Astrocyte of the cerebellum (primary cell): ENCODE measurements at regions not wholly inside any gene's neighbourhood (a gene's known extent, or its start where the extent isn't known, plus 50 kb on each side); places are given as distances from the start of the nearest gene placed in this dataset.
A peak's percentile ranks its signal among the peaks of the same experiment; 100 is the strongest.

Experiments
- DNase-seq: peaks from one replicate; pipeline ENCODE4 v3.0.0-alpha.2; 2011; ENCODE audit warnings: low read depth
- H3K4me3 ChIP-seq: 2 replicates; pipeline ENCODE4 v1.5.1; 2011; ENCODE audit warnings: mild to moderate bottlenecking, low read depth, low read length, moderate library complexity
- CTCF ChIP-seq: IDR thresholded peaks from 2 replicates; pipeline ENCODE4 v1.5.1; 2012; ENCODE audit warnings: low read length, low read depth, moderate library complexity, mild to moderate bottlenecking; ENCODE audit errors: missing control alignments
- in situ Hi-C: cut with HindIII; loops from 2 replicates; pipeline ENCODE4 v1.10.0; 2017; ENCODE audit warnings: low sequenced_read_pairs

- no peak for DNase-seq
- no peak for TF ChIP-seq CTCF
- in situ Hi-C loops: no loop called here
- H3K4me3 ChIP-seq: no peak overlapping the region
Observed at GRCh38 chr18:76581261-76581660, 86.2 kb upstream of the ZNF516 start.

- no peak overlapping the region for H3K4me3 ChIP-seq
- in situ Hi-C loops: no loop called here
- TF ChIP-seq CTCF: no peak
- no peak for DNase-seq
Observed at GRCh38 chr18:76580288-76580962, 85.4 kb upstream of the ZNF516 start.

- no peak for DNase-seq
- no peak overlapping the region for H3K4me3 ChIP-seq
- in situ Hi-C loops: no loop called here
- TF ChIP-seq CTCF: no peak
Observed at GRCh38 chr18:76579301-76579695, 84.3 kb upstream of the ZNF516 start.

- H3K4me3 ChIP-seq: no peak overlapping the region
- TF ChIP-seq CTCF: no peak
- in situ Hi-C loops: no loop called here
- DNase-seq: no peak
Observed at GRCh38 chr18:76578571-76579300, 83.7 kb upstream of the ZNF516 start.

- TF ChIP-seq CTCF: no peak
- DNase-seq: peak; percentile 8
- in situ Hi-C loops: no loop called here
- no peak overlapping the region for H3K4me3 ChIP-seq
Observed at GRCh38 chr18:76573325-76574025, 78.4 kb upstream of the ZNF516 start.

GRCh38 chr18:76572518-76573247 is 77.6 kb upstream of the ZNF516 start:
- no peak overlapping the region for H3K4me3 ChIP-seq
- TF ChIP-seq CTCF: no peak
- in situ Hi-C loops: no loop called here
- DNase-seq: no peak
